Hindlimb muscle (tissue), 1 donor: ENCODE measurements at regions not wholly inside any gene's neighbourhood (a gene's known extent, or its start where the extent isn't known, plus 50 kb on each side); places are given as distances from the start of the nearest gene placed in this dataset.
"Not testable (repeated sequence)": the region's sequence is repeated elsewhere in the genome, so short reads cannot be mapped to it uniquely, and the experiment has no call there.

Experiments used
- DNase-seq: peaks from one replicate; pipeline ENCODE4 v3.0.0-alpha.2; 2013

DNA sequence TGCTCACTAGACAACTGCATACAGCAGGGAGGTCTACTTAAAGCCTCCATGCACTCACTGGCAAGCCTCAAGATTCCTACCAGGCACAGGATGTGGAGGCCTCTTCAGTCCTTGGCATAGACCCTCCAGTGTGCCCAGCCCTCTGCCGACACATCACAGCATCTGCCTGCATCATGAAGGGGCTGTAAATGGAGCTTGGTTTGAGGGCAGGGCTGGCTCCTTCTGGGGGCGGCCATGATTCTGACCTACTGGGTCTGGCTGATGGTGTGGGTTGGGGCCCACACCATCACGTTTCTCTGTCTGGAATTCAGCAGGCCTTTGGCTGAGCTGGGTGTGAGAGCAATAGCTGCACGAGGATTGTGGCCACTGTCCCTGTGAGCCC lies 84.9 kb upstream of the SHB start:
- DNase-seq: no peak

DNA sequence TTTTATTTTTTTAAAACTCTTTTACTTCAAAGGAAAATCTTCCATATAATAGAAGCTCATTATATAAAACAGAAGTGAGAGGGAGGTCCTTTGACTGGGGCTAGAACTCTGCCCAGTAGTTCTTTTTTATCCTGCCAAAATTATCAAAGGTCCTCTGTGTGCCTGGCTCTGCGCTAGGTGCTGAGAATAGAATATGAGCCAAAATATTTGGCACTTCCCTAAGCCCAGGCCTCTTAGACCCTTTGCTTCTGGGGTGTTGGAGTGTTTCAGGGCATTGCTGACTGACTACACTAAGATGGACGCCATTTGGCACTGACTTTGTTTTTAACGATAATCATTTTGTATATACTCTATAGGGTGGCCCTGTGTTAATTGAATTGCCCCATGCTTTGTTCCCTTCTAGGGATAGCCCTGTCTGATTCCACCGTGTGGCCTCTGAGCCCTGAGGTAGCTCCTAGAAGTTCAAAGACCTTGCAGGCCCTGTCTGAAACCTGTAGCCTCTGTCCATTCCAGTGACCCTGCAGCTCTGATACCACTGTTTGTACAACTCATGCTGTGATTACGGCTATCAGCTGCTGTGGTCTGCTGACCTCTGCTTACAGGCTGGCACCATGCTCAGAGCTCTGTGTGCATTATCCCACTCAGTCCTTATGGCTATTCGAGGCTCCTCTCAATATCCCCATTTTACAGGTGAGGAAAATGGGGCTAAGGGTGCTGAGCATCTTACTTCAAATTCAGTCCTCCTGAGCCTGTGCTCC lies 84.3 kb upstream of the SHB start:
- DNase-seq: no peak

DNA sequence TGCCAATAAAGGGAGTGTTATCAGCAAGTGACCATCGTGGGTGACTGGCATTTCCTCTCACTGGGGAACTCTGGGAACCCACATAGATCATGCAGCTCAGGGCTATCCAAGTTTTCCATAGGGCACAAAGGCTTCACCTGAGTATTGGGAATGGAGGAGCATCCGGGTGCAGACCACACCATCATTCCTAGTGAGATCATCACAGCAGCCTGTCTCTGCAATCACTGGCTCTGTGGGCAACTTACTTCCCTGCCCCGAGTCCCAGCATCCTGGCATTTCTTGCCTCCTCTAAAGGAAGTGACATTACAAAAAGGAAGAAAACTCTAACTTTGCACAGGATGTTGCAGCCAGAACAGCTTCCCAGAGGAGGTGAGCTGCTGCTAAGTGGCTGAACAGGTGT lies 80.6 kb upstream of the SHB start:
- DNase-seq: no peak

GRCh38 chr9:38146844-38147243 lies 77.8 kb upstream of the SHB start:
- no peak for DNase-seq

GRCh38 chr9:38145526-38146053 lies 76.6 kb upstream of the SHB start:
- no peak for DNase-seq

GRCh38 chr9:38144421-38144820 lies 75.4 kb upstream of the SHB start:
- no peak for DNase-seq

DNA sequence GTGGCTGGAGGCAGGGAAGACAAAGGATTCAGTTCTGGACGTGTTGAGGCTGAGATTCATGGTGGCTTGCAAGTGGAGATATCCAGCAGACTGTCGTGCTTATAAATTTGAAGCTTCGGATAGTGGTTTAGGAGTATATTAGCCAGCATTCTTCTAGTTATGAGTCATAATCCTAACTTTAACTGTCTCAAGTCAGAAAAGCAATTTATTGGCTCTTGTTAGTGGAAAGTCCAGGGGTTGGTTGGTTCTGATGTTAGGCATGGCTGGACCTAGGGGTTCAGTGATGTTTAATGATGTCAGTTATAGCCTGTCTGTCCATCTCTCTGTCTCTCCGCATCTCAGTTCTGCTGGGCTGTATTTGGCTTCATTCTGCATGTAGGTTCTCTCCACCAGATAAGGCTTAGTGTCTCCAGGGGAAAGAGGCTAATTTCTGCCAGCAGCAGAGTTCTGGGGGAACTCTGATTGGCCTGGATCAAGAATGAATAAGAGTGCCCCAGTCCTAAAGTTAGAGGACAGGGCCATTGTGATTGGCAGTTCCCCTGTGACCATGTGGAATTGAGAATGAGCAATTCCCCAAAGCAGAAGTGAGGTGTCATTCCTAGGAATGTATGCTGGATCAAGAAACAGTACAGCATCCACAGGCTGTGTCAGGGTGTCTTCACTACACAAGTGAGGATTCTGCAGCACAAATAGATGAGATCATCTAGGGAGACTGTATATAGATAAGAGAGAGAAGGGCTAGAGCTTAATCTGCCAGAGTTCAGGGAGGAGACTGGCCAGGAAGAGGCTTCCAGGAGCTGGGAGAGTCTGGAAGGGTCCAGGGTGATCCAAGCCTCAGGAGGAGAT lies 72.9 kb upstream of the SHB start:
- no peak for DNase-seq

DNA sequence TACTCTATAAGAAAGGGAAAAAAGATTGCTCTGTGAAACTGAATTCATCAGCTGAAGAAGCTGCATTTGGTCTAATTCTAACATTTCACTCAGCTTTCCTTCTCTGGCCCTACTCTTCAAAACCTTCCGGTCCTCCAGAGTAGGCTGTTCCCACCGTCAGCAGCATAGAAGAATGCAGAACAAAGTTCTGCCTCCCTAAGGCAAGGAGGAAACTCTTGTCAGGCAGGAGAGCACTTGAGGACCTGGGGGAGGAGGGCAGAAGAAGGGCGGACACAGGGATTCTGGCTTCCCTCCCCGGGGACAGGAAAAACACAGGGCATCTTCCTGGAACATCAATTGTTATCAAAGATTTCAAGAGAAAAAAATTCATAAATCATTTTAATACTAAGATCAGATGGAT lies 69.2 kb upstream of the SHB start:
- no peak for DNase-seq

DNA sequence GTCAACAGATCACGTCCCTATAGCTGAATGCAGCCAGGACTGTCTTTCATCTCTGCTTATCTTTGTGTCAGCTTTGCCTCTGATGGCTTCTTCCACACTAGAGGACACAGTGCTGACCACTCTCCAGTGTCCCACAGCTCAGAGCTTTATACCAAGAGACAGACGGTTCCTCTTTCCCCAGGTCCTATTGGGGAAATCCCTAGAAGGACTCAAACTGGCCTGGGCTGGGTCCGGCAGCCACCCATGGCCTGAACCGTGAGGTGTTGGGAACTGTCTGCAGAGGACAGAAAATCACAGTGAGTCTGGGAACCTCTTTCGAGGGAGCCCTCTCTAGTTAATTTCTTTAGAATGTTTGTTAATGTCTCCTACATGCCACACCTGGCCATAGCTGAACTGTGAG lies 68.3 kb upstream of the SHB start:
- DNase-seq: no peak

DNA sequence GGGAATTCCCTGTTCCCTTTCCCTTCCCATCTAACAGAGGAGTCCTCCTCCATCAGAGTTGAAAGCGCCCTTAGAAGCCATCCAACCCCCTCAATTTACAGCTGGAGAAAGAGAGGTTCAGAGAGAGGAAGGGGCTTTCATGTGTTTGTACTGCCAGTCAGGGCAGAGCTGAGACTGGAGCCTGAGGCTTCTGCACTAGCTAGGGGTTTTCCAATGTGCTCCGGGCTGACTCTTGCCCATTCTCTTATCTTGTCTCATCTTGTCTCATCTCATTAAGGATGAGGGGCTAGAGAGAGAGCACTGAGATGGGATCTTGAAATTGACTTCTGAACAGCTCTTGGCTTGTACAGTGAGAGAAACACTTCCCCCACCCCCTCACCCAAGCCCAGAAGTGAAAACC lies 67.4 kb upstream of the SHB start:
- DNase-seq: no peak

- DNase-seq: no peak
Observed at GRCh38 chr9:38134611-38135237, 65.7 kb upstream of the SHB start.

- DNase-seq: no peak
Observed at GRCh38 chr9:38133595-38133994, 64.6 kb upstream of the SHB start.

- DNase-seq: no peak
Observed at GRCh38 chr9:38132956-38133355, 63.9 kb upstream of the SHB start.

DNA sequence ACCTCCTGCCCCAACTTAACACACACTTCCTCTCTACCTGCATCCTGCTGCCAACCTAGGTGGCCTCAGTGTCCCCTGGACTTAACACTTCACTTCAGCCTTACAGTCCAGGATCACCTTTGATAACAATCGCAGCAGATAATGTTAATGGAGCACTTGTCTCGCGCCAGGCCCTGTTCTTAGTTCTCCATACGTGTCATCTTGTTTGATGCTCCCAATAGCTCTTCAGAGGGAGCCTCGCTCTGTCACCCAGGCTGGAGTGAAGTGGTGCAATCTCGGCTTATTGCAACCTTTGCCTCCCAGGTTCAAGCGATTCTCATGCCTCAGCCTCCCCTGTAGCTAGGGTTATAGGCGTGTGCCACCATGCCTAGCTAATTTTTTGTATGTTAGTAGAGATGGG lies 62.7 kb upstream of the SHB start:
- DNase-seq: no peak

DNA sequence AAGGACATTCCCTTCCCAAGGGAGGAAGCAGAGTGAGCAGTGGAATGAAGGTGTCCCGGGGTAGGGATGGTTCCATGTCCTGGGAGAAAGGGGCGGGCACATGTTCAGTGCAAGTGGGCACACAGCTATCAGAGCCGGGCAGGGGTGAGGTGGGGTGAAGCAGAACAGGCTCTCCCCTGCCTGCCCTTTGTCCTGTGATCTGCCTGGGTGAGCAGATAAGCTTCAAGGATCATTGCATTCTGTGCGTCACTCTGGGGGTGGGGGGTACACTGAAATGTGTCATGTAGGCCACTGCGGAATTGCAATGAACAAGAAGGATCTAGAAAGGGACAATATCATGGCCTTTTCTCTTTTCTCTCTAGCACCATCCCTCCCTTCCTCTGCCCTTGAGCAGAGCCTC lies 61.7 kb upstream of the SHB start:
- DNase-seq: no peak

DNA sequence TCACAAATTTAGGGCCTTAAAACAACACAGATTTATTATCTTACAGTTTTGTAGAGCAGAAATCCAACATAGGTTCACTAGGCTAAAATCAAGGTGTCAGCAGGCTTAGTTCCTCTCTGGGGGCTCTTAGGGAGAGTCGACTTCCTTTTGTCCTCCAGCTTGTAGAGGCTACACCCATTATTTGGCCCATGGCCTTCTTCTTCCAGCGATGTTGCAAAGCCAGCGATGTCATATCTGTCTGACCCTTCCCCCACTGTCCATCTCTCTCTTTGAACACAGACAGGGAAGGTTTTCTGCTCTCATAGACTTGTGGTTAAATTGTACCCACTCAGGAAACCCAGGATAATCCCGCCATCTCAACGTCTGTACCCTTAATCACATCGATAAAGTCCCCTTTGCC lies 60.3 kb upstream of the SHB start:
- DNase-seq: no peak

DNA sequence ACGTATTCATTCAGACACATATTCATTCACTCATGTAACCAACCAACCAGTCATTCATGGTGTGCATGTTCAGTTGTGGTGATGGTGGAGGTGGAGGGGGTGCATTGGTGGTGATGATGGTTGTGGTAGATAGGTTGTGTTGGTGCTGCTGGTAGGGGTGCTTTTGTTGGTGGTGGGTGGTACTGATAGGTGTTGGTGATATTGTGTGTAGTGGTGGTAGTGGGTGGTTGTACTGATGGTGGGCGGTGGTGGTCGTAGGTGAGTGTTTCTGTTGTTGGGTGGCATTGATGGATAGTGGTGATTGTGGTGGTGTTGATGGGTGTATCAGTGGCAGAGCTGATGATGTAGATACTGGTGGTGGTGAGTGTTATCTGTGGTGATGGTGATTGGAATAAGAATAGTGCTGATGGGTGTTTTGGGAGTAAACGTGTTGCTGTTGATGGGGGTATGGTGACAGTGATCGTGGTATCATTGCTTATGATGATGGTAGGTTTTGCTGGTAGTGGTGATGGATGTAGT lies 59.8 kb upstream of the SHB start:
- no peak for DNase-seq

DNA sequence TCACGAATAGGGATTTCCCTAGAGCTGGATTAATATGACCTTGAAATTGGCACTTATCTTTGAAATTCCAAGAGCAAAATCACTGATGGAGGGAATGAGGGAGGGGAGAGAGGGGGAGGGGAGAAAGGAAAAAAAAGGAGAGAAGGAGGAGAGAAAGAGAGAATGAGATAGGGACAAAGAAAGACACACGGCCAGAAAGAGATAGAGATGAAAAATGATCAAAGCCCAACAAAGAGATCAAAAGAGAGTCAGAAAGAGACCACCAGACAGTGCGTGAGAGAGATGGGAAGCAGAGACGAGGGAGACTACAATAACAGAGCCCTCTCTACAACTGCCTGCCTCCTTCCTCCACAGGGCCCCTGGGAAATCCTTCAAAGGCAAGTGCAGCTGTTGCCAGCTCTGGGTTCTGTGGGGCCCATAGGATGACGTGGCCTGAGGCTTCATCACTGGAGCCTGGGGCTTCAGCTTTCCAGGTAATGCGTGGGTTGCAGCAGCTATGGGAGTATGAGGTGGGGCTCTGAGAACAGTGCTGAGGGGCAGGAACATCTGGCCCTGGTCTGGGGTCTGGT lies 58.3 kb upstream of the SHB start:
- DNase-seq: no peak

DNA sequence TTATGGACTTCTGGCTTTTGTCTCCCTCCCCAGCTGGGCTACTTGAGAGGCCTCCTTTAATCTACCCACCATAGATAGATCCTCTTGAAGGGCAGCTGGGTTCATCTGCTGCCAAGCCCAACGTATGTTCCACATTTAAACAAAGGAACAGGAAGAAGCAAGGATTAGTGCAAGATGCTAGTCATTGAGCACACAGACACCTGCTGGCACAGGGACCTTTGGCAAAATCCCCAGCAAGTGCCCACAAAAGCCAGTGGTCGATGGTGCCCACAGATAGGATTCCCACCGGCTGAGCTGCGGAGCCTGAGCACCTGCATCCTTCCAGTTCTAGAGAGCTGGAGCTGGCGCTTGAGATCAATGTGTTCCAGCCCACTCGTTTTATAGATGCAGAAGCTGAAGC lies 57.7 kb upstream of the SHB start:
- DNase-seq: no peak

GRCh38 chr9:38125889-38126288 lies 56.9 kb upstream of the SHB start:
- no peak for DNase-seq

DNA sequence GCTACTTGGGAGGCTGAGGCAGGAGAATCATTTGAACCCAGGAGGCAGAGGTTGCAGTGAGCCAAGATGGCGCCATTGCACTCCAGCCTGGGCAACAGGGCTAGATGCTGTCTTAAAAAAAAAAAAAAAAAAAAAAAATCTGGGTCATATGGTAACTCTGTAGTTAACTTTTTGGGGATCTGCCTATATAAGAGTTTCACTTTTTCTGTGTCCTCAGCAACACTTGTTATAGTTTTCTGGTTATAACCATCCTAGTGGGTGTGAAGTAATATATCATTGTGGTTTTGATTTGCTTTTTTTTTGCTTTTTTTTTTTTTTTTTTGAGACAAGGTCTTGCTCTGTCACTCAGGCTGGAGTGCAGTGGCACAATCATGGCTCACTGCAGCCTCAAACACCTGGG lies 54.3 kb upstream of the SHB start:
- DNase-seq: not testable (repeated sequence)

GRCh38 chr9:38120961-38121360 lies 51.9 kb upstream of the SHB start:
- DNase-seq: no peak
